K562 (cell line): ENCODE measurements at regions not wholly inside any gene's neighbourhood (a gene's known extent, or its start where the extent isn't known, plus 50 kb on each side); places are given as distances from the start of the nearest gene placed in this dataset.

Experiments used
- ATAC-seq: fragments of 200-7000 bp; cut with Tn5 transposase; 3 replicates; pipeline ENCODE4 v1.9.1; 2020; ENCODE audit warnings: moderate library complexity
- BruUV-seq: library from RNA; stranded (reverse); fragments of 400-500 nt; replicated peaks from 2 replicates; lab custom pipeline; 2021; lab: Mats Ljungman, UMichigan
- CTCF ChIA-PET: fragments of 300-600 bp; formaldehyde crosslinking; extraction: SDS; loops from one replicate; lab custom pipeline; 2021; ENCODE audit warnings: low intra/inter-chr PET ratio; lab: Yijun Ruan, JAX
- POLR2A ChIA-PET: fragments of 300-600, 350-650 bp; sonication (Branson Sonifier 250); formaldehyde crosslinking; extraction: SDS; loops from one replicate; lab custom pipeline; 2021; ENCODE audit warnings: antibody characterized with exemption, inconsistent platforms; lab: Yijun Ruan, JAX
- DNase-seq, 4 experiments: peaks; one replicate each; pipeline versions ENCODE4 v3.0.0 to v3.0.0-alpha.2; 2011 to 2018; ENCODE audit warnings: low spot score in 3 of 4, mixed read lengths in 3 of 4; ENCODE audit errors: extremely low read depth in 1 of 4
- FAIRE-seq: peaks from 2 replicates; lab custom pipeline; 2011; peaks lifted over from hg19 to GRCh38; lab: Jason Lieb, UNC
- H2AFZ ChIP-seq: 2 replicates; pipeline ENCODE4 v1.6.0; 2011; ENCODE audit warnings: low read depth, low read length, control low read depth, inconsistent platforms
- H3K27ac ChIP-seq: fragments of 200-600 bp; 3 replicates; pipeline ENCODE4 v1.8.0; 2011; ENCODE audit warnings: low read depth, mild to moderate bottlenecking, control low read depth, inconsistent platforms, low read length, moderate library complexity, mixed read lengths; ENCODE audit errors: extremely low read depth
- H3K27me3 ChIP-seq, 2 experiments: fragments of 300-600 bp in 1 of 2; 2 replicates in 1 of 2; 3 replicates in 1 of 2; pipeline versions ENCODE4 v1.6.0 to v1.8.0; 2011; ENCODE audit warnings: inconsistent platforms in 2 of 2, low read length in 2 of 2, mild to moderate bottlenecking in 1 of 2, mixed read lengths in 1 of 2, moderate library complexity in 1 of 2; ENCODE audit not compliant: control insufficient read depth in 2 of 2, insufficient read depth in 2 of 2
- H3K36me3 ChIP-seq: fragments of 300-600 bp; 3 replicates; pipeline ENCODE4 v1.8.0; 2011; ENCODE audit warnings: mild to moderate bottlenecking, low read length, inconsistent platforms; ENCODE audit not compliant: control insufficient read depth, insufficient read depth
- H3K4me1 ChIP-seq, 2 experiments: fragments of 200-600 bp in 1 of 2; replicated peaks in 1 of 2; 2 replicates in 1 of 2; 3 replicates in 1 of 2; pipeline versions ENCODE4 v1.5.1 to v1.8.0; 2011; ENCODE audit warnings: inconsistent platforms in 2 of 2, low read length in 2 of 2, mild to moderate bottlenecking in 1 of 2, mixed read lengths in 1 of 2, moderate library complexity in 1 of 2; ENCODE audit not compliant: control insufficient read depth in 2 of 2, insufficient read depth in 2 of 2
- H3K4me2 ChIP-seq: 2 replicates; pipeline ENCODE4 v1.6.1; 2011; ENCODE audit warnings: low read length, control low read depth, inconsistent platforms, mixed read lengths; ENCODE audit not compliant: insufficient read depth
- H3K4me3 ChIP-seq: fragments of 200-600 bp; sonication (generic), shearing (Covaris generic); 2 replicates; pipeline ENCODE4 v1.5.1; 2016; ENCODE audit warnings: control low read depth, inconsistent platforms
- H3K79me2 ChIP-seq: fragments of 200-600 bp; 3 replicates; pipeline ENCODE4 v1.8.0; 2011; ENCODE audit warnings: low read length, inconsistent platforms; ENCODE audit not compliant: control insufficient read depth, insufficient read depth
- H3K9ac ChIP-seq, 2 experiments: 2 replicates each; pipeline versions ENCODE4 v1.6.0 to v1.6.1; 2011; ENCODE audit warnings: low read depth in 2 of 2, low read length in 2 of 2, control low read depth in 1 of 2, inconsistent platforms in 1 of 2, mild to moderate bottlenecking in 1 of 2, mixed read lengths in 1 of 2; ENCODE audit not compliant: insufficient read depth in 1 of 2
- H3K9me1 ChIP-seq: one replicate; pipeline ENCODE4 v1.6.0; 2011; ENCODE audit warnings: inconsistent platforms, mild to moderate bottlenecking, low read length, moderate library complexity; ENCODE audit not compliant: control insufficient read depth, insufficient read depth
- H3K9me3 ChIP-seq: replicated peaks from 2 replicates; pipeline ENCODE4 v1.5.1; 2011; ENCODE audit warnings: low read depth, low read length, inconsistent platforms; ENCODE audit not compliant: control insufficient read depth, insufficient read depth
- H4K20me1 ChIP-seq: replicated peaks from 2 replicates; pipeline ENCODE4 v1.6.1; 2011; ENCODE audit warnings: low read length, inconsistent platforms, mixed read lengths; ENCODE audit not compliant: control insufficient read depth, insufficient read depth
- E4F1 ChIP-seq: fragments of 250-450 bp; sonication (Bioruptor Pico); IDR thresholded peaks from 2 replicates; pipeline ENCODE4 v1.5.0; 2021; ENCODE audit warnings: mild to moderate bottlenecking, borderline replicate concordance
- HCFC1 ChIP-seq: IDR thresholded peaks from 2 replicates; pipeline ENCODE4 v1.6.1; 2012; ENCODE audit warnings: low read depth, low read length, improper control_type of control experiment
- NBN ChIP-seq: fragments of 450-650 bp; IDR thresholded peaks from 2 replicates; pipeline ENCODE4 v1.6.1; 2016; ENCODE audit warnings: low read depth, mild to moderate bottlenecking
- TEAD4 ChIP-seq, 2 experiments: sonication (generic) in 1 of 2; formaldehyde crosslinking in 1 of 2; IDR thresholded peaks; 2 replicates each; pipeline versions ENCODE4 v1.6.1 to v1.8.0; 2012 to 2022; ENCODE audit warnings: borderline replicate concordance in 1 of 2, inconsistent platforms in 1 of 2, low read length in 1 of 2, mild to moderate bottlenecking in 1 of 2, missing genetic modification reagents in 1 of 2
- ZNF584 ChIP-seq: fragments of 200-800 bp; sonication (Bioruptor generic); IDR thresholded peaks from 2 replicates; pipeline ENCODE4 v1.6.1; 2016; ENCODE audit warnings: low read depth, mild to moderate bottlenecking, missing genetic modification characterization, missing compliant biosample characterization
- ZSCAN32 ChIP-seq: fragments of 450-650 bp; formaldehyde crosslinking; IDR thresholded peaks from 2 replicates; pipeline ENCODE4 v1.4.0; 2020; ENCODE audit warnings: mild to moderate bottlenecking, moderate library complexity
- in situ Hi-C: fragments of 300-500 bp; cut with MboI; formaldehyde crosslinking; loops from 4 replicates; pipeline ENCODE4 v1.15.0; 2018; ENCODE audit warnings: inconsistent platforms, mixed read lengths
- intact Hi-C: fragments of 100-400 bp; cut with micrococcal nuclease; formaldehyde crosslinking; loops from 2 replicates; pipeline ENCODE4 v1.14.2; 2022
- TF ChIP-seq, protein P1 (sequence below): sonication (generic); formaldehyde crosslinking; IDR thresholded peaks from 2 replicates; pipeline ENCODE4 v1.8.0; 2022; ENCODE audit warnings: mild to moderate bottlenecking, missing genetic modification reagents
- TF ChIP-seq, protein P2 (sequence below): fragments of 250-450 bp; sonication (Bioruptor Pico); IDR thresholded peaks from 2 replicates; pipeline ENCODE4 v1.5.0; 2021
- TF ChIP-seq, protein P3 (sequence below): fragments of 250-450 bp; sonication (Bioruptor Pico); IDR thresholded peaks from 2 replicates; pipeline ENCODE4 v1.4.0; 2020; ENCODE audit warnings: borderline replicate concordance

DNA sequence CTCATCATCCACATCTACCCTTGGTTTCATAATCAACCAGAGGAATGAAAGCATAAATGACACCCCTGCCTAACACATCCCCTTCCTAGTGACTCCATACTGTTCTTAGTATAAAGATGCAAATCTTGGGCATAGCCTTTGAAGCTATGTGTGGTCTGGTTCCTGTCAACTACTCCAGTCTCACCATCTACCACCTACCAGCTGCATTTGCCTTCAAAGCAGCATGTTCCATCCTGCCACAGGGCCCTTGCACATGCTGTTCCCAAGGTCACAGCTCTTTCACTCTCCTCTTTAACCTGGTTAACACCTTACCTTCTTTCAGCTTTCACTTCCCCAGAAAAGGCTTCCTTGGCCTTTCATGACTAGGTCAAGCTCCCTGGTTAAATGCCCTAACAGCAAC is 62.3 kb upstream of the ARHGEF3 start:
- no peak for ATAC-seq
- H3K9me3 ChIP-seq: no peaks in the 10 kb centered on the region
- ChIA-PET CTCF (no interaction called here), POLR2A (no interaction called here)
- H3K27me3 ChIP-seq: no peaks in the 10 kb centered on the region; a peak in 1 of 5 replicates
- TF ChIP-seq, protein P1, sequence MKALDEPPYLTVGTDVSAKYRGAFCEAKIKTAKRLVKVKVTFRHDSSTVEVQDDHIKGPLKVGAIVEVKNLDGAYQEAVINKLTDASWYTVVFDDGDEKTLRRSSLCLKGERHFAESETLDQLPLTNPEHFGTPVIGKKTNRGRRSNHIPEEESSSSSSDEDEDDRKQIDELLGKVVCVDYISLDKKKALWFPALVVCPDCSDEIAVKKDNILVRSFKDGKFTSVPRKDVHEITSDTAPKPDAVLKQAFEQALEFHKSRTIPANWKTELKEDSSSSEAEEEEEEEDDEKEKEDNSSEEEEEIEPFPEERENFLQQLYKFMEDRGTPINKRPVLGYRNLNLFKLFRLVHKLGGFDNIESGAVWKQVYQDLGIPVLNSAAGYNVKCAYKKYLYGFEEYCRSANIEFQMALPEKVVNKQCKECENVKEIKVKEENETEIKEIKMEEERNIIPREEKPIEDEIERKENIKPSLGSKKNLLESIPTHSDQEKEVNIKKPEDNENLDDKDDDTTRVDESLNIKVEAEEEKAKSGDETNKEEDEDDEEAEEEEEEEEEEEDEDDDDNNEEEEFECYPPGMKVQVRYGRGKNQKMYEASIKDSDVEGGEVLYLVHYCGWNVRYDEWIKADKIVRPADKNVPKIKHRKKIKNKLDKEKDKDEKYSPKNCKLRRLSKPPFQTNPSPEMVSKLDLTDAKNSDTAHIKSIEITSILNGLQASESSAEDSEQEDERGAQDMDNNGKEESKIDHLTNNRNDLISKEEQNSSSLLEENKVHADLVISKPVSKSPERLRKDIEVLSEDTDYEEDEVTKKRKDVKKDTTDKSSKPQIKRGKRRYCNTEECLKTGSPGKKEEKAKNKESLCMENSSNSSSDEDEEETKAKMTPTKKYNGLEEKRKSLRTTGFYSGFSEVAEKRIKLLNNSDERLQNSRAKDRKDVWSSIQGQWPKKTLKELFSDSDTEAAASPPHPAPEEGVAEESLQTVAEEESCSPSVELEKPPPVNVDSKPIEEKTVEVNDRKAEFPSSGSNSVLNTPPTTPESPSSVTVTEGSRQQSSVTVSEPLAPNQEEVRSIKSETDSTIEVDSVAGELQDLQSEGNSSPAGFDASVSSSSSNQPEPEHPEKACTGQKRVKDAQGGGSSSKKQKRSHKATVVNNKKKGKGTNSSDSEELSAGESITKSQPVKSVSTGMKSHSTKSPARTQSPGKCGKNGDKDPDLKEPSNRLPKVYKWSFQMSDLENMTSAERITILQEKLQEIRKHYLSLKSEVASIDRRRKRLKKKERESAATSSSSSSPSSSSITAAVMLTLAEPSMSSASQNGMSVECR: no peak
- no peak for TF ChIP-seq ZNF584 (CRISPR knock-in tag)
- no peak for TF ChIP-seq HCFC1
- no peak for TF ChIP-seq E4F1 (CRISPR knock-in tag)
- TF ChIP-seq, protein P2, sequence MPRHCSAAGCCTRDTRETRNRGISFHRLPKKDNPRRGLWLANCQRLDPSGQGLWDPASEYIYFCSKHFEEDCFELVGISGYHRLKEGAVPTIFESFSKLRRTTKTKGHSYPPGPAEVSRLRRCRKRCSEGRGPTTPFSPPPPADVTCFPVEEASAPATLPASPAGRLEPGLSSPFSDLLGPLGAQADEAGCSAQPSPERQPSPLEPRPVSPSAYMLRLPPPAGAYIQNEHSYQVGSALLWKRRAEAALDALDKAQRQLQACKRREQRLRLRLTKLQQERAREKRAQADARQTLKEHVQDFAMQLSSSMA (CRISPR knock-in tag): no peak
- no peak for TF ChIP-seq NBN
- no peak for TF ChIP-seq TEAD4 (IDR thresholded peaks at IDR 0.05; ENCODE audit: low read length)
- TF ChIP-seq TEAD4 (CRISPR knock-in tag; IDR thresholded peaks at IDR 0.05; ENCODE audit: borderline replicate concordance): no peak
- no peak for TF ChIP-seq ZSCAN32 (CRISPR knock-in tag)
- TF ChIP-seq, protein P3, sequence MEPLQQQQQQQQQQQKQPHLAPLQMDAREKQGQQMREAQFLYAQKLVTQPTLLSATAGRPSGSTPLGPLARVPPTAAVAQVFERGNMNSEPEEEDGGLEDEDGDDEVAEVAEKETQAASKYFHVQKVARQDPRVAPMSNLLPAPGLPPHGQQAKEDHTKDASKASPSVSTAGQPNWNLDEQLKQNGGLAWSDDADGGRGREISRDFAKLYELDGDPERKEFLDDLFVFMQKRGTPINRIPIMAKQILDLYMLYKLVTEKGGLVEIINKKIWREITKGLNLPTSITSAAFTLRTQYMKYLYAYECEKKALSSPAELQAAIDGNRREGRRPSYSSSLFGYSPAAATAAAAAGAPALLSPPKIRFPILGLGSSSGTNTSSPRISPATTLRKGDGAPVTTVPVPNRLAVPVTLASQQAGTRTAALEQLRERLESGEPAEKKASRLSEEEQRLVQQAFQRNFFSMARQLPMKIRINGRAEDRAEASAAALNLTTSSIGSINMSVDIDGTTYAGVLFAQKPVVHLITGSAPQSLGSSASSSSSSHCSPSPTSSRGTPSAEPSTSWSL: no peak
- no peaks in the 10 kb centered on the region for H3K9me1 ChIP-seq
- H2AFZ ChIP-seq: no peak overlapping the region
- no peak overlapping the region for H3K27ac ChIP-seq
- H3K4me3 ChIP-seq: no peak overlapping the region
- H3K79me2 ChIP-seq: no peaks in the 10 kb centered on the region
- H3K9ac ChIP-seq: no peak overlapping the region
- H3K4me2 ChIP-seq: no peak overlapping the region
- BruUV-seq: no TSS peak
- H3K4me1 ChIP-seq: no peaks in the 10 kb centered on the region
- intact Hi-C loops (no loop called here), in situ Hi-C loops (no loop called here)
- DNase-seq: no peak
- no peaks in the 10 kb centered on the region for H3K36me3 ChIP-seq
- no peaks in the 10 kb centered on the region for H4K20me1 ChIP-seq
- no peak for FAIRE-seq
